ENCODE measurements at regions not wholly inside any gene's neighbourhood (a gene's known extent, or its start where the extent isn't known, plus 50 kb on each side); places are given as distances from the start of the nearest gene placed in this dataset.
A peak's percentile ranks its signal among the peaks of the same experiment; 100 is the strongest.
"Not testable (repeated sequence)": the region's sequence is repeated elsewhere in the genome, so short reads cannot be mapped to it uniquely, and the experiment has no call there.

DNA sequence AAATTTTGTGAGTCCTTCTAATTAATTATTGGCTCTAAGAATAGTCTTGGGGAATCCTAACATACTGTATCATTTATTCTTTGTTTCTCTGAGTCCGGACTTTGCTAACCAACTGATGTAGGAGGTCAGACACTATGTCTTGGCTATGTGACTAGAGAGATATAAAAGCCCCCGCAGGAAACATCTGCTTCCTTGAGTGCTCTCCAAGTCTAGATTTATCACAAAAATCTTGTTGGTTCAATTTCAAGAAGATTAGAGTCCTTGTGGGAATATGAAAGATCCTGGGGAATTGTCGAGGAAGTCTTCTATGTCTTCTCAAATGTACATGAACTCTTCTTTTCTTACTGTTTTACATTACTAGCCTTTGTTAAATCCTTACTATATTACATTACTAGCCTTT is 1712.5 kb downstream of the NCAM2 start:
- no peak for DNase-seq (ENCODE audit: low read depth in 4 of 4, low spot score in 1 of 4)

DNA sequence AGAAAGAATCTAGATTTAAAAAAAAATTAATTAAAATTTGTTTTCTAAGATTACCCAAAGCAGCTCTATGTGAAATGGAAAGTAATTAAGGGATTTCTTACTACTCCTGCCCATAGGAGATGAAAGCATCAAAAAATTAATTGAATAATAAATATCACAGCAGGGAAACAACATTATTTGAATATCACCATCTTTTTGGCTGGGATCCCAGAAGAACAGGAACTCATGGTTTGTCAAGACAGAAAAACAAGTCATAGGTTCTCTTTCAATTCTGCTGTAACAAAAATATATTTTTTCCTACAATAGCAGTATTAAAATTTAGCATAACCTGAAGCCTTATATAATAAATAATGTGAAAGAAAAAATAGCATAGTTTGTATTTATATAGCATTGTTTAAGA is 1713.4 kb downstream of the NCAM2 start:
- no peak for DNase-seq (ENCODE audit: low read depth in 4 of 4, low spot score in 1 of 4)

DNA sequence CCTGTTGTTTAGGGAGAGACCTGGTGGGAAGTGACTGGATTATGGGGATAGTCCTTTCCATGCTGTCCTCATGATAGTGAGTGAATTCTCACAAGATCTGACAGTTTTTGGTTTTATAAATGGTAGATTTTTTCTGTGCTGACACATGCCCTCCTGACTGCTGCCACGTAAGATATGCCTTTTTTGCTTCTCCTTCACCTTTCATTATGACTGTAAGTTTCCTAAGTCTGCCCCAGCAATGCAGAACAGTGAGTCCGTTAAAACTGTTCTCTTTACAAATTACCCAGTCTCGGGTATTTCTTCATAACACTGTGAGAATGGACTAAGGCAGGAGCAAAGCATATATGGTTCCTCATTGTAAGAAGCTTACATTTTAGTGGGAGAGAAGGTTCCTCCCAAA is 1727.2 kb downstream of the NCAM2 start:
- no peak for DNase-seq (ENCODE audit: low read depth in 4 of 4, low spot score in 1 of 4)

DNA sequence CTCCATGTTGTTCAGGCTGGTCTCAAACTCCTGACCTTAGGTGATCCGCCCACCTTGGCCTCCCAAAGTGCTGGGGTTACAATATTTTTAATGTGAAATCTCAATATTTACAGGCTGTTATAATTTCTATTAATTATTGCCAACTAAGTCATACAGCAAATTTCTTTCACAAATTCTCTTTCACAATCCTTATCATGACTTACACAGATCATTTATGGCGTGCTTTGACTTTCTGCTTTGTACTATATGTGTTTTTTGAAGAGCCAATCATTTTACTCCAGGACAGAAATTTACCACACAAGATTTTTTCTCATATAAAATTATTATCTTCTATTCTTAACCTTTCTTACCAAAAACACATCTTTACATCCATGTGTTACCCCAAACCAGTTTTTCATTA is 1729.9 kb downstream of the NCAM2 start:
- no peak for DNase-seq (ENCODE audit: low read depth in 4 of 4, low spot score in 1 of 4)

DNA sequence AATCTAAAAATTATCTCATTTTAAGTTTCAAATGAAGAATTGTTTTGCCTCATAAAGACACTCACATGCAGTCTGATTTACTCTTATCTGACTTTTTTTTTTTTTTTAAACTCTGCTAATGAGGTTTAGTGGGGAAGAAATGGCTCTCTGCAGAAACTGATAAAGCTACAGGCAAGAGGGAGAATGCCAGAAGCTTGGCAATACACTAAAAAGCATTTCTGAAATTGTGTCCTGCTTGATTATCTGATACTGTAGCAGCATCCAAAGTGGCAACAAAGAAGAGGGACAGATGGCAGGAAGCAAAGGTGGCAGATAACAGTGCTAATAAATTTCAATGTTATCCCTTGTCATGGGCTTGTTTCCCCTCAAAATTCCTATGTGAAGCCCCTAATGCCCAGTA is 1744.9 kb downstream of the NCAM2 start:
- DNase-seq (ENCODE audit: low read depth in 4 of 4, low spot score in 1 of 4): no peak

DNA sequence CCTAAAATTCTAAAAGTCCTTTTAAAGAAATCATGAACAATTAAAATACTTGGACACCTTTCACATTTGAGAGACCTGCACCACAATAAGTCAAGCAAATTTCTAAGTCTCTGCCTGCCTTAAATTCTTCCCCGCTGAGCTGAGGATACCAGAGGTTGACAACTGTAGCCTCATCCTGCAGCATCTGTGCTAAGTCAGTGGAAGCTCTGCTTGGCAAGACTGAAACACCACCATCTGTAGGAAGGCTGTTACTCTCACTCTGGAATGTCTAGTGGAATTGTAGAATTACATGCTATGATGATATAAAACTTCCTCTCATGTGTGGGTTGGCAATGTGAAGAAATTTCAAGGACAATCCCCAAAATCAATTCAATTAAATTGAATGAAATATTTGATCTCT is 1756.5 kb downstream of the NCAM2 start:
- DNase-seq (ENCODE audit: low read depth in 4 of 4, low spot score in 1 of 4): no peak

DNA sequence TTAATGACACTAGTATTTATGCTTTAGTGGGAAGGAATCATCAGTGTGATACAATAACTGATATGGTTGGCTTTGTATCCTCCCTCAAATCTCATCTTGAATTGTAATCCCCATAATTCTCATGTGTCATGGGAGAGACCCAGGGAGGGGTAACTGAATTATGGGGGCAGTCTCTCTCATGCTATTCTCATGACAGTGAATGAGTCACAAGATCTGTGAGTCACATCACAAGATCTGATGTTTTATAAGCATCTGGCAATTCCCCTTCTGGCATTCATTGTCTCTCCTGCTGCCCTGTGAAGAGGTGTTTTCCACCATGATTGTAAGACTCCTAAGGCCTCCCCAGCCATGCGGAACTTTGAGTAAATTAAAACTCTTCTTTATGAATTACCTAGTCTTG is 1760.3 kb downstream of the NCAM2 start:
- DNase-seq (ENCODE audit: low read depth in 4 of 4, low spot score in 1 of 4): no peak

DNA sequence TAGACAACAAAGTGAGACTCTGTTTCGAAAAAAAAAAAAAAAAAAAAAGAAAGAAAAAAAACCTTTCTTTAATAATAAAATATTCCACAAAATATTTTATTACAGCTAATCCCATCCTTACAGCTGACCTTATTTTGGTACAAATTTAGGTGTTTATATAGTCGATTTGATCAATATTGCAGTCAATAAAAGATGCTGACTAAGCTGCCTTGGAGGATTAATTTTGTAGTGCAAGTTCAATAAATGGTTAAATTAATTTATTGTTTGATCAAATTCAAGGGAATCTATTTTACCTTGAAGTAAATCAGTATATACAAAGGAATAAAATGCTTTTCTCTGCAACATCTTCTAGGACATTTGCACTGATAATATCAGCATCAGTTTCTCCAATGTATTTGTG is 1764.3 kb downstream of the NCAM2 start:
- DNase-seq (ENCODE audit: low read depth in 4 of 4, low spot score in 1 of 4): no peak

DNA sequence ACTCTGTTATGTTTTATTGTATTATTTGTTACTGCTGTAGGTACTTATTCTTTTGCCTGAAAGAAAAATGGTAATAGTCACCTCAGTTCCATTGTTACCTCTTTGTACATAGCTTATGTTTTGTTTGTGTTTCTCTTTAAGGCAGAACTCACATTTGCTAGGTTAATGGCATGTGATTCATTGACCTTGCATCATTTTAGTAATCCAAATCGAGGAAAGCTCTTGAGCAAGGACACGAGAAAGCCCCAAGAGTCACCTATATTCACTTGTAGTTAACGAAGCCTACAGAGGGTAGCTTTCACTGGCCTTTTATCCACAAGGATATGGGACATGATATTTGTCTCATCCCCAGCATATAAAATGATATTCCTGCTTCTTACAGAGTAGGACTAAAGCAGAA is 1765.2 kb downstream of the NCAM2 start:
- DNase-seq (ENCODE audit: low read depth in 4 of 4, low spot score in 1 of 4): no peak

DNA sequence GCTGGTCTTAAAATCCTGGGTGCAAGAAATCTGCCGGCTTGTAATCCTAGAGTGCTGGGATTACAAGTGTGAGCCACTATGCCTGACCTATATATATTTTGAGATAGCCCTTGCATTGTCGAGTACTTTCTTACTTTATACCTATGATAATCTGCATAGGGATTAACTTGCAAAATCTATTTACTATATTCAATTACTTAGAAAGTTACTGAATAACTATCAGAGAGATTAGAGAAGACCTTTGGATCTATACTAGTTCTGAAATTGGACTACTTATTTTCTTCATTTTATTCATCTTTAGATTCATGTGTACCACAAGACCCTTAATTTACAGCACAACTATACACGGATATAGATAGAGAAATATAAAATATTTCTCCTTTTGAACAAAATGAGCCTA is 1766.0 kb downstream of the NCAM2 start:
- DNase-seq (ENCODE audit: low read depth in 4 of 4, low spot score in 1 of 4): no peak

DNA sequence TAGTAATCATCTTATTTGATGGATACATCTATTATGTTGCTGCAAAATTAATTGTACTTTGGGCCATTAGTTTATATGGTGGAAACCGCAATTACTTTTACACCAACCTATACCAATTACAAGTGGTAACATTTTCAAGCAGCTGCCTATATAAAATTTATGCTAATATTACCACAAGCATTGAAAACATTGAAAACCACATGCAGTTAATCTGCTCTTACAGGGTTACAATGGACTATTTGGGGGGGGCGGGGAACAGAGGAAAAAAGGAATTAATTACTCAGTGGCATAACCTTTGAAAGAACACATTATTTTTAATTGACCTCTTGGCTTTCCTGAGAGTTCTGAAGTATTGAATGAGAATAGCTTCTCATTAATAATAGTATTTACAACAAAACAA is 1793.2 kb downstream of the NCAM2 start:
- no peak for DNase-seq (ENCODE audit: low read depth in 4 of 4, low spot score in 1 of 4)

DNA sequence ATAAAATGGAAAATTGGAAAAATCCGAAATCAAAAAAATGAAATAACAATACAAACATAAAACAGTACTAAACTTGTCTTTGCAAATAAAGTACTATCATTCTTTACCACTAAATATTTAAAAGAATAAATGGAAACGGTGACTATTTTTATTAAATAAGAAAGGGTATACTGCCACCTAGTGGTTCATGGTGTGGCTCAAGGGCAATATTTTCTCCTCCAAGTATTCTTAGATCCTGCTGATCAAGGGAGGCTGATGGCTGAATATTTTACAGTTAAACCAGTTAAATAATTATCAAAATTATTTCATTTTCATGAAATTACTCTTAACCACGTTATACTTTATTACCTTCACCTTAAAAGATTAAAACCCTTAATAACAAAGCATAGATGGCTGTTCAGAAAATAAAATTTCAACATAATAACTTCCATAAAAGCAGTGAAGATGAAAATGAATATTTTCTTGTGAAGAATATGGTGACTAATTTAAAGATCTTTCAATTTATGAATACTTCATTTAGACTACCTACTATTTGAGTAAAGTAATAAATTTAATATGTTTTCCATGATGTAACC is 1793.9 kb downstream of the NCAM2 start:
- peak in 1 of 4 experiments; percentile 1 for DNase-seq (ENCODE audit: low read depth in 4 of 4, low spot score in 1 of 4)

DNA sequence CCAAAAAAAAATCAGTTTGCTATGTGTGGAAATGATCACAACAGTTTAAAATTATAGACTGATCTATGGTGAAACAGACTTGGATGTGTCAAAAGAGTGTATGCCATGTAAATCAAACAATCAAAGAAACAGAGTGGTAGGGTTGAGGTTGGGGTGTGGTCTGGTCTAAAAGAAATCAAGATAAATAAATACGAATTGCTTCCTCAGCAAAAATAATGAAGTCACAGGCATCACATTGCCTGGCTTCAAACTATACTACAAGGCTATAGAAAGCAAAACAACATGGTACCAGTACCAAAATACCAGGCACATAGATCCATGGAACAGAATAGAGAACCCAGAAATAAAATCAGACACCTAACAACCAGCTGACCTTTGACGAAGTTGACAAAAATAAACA is 1796.9 kb downstream of the NCAM2 start:
- DNase-seq (ENCODE audit: low read depth in 4 of 4, low spot score in 1 of 4): no peak

DNA sequence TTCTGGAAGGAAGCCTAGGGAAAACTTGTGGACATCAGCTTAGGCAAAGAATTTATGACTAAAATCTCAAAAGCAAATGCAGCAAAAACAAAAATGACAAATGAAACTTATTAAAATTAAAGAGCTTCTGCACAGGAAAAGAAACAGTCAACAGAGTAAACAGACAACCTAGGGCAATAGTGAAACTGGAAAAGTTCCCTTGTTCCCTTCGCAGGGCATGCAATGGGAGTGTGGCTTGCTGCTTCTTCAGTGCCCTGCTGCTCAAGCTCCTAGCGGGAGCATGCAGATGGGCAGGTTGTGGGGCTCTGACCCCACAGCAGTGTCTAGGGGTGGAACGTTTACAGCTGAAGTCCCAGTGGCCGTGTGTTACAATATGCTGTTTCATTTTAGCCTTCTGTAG is 1797.4 kb downstream of the NCAM2 start:
- DNase-seq (ENCODE audit: low read depth in 4 of 4, low spot score in 1 of 4): no peak

DNA sequence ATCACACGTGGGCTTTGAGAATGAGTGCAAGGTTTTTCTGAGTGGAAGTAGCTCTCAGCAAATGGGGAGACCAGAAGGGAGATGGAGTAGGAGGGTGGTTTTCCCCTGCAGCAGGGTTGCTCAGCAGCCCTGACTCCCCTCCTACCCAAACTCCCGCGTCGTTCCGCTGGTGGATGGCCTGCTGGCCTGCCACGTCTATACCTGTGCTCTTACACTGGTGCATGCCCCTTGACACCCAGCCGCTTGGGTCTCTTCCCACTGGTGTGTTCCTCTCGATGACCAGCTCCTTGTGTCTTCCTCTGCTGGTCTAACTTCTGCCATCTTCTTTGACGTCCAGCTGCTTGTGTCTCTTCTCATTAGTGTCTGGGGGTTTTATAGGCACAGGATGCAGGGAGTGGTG is 1797.9 kb downstream of the NCAM2 start:
- no peak for DNase-seq (ENCODE audit: low read depth in 4 of 4, low spot score in 1 of 4)

DNA sequence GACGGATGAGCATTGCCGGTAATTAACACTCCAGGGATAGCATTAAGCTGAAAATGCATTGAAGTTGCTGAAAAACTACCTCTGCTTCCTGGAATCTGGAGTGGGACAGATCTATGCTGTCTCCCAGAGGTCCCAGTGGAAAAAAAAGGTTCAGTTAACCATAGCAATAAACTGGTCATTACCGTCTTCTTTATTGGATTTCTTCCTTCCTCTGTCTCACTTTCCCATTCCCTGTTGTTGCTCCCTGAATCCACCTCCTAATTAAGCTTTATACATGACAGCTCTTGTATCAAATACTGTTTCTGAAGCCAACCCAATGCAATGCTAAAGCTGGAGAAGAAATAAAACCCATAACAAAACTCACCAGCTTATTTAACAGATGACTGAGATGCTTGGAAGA is 1805.9 kb downstream of the NCAM2 start:
- DNase-seq (ENCODE audit: low read depth in 4 of 4, low spot score in 1 of 4): no peak

DNA sequence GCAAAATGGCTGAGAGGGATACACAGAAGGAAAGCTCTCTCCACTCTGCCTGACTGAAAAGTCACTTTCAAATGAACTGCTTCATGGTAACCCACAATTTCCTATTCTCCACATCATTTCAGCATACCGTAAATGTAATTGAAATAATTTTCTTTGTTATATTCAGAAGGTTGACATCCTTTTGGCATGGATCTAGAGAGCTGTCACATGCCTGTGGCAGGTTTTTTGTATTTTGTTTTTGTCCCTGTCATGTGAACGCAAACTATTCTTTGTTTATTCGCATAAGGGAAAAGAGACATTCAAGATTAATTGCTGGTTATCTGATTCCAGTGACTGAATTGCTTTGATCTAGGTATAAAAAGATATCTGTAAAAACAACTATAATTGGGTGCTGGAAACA is 1808.1 kb downstream of the NCAM2 start:
- DNase-seq (ENCODE audit: low read depth in 4 of 4, low spot score in 1 of 4): no peak

DNA sequence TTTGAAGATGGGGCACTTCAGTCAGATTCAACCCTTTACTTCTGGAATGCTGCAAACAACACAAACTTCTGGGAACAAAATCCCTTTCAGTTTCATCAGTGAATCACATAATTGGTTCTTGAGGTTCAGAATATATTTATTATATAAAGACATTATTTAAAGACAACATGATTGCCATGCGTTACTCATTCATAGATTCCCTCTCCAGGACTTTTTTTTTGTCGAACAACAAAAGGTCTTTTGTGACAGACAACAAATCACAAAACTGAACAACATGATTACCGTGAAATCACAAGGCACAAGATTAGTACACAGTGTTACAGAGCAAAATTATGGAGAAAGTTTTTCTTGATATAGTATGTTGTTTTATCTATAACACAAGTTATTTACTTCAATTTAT is 1815.0 kb downstream of the NCAM2 start:
- no peak for DNase-seq (ENCODE audit: low read depth in 4 of 4, low spot score in 1 of 4)

DNA sequence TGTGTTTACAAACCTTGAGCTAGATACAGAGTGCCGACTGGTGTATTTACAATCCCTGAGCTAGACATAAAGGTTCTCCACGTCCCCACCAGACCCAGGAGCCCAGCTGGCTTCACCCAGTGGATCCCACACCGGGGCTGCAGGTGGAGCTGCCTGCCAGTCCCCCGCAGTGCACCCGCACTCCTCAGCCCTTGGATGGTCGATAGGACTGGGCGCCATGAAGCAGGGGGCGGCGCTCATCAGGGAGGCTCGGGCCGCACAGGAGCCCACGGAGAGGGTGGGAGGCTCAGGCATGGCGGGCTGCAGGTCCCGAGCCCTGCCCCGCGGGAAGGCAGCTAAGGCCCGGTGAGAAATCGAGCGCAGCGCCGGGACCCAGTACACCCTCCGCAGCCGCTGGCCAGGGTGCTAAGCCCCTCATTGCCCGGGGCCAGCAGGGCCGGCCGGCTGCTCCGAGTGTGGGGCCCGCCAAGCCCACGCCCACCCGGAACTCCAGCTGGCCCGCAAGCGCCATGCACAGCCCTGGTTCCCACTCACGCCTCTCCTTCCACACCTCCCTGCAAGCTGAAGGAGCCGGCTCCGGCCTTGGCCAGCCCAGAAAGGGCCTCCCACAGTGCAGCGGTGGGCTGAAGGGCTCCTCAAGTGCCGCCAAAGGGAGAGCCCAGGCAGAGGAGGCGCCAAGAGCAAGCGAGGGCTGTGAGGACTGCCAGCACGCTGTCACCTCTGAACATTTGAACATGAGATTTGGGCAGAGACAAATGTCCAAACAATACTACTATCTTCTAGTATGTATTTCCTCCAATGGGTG is 1820.7 kb downstream of the NCAM2 start:
- not testable (repeated sequence) for DNase-seq (ENCODE audit: low read depth in 4 of 4, low spot score in 1 of 4)

DNA sequence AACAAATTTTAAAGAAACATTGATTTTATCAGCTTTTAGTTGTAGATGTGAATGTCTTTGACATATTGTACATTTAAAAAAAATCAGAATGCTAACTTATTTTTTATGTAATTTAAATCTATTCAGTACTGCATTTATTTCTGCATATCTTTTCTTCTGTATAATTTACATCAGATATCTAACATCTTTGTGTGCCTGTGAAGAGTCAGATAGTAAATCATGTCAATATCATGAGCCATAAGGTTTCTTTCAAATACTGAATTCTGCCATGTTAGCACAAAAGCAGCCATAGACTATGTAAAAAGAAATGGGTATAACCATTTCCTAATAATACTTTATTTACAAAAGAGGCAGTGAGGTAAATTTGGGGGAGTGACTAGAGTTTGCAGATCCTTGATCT is 1829.2 kb downstream of the NCAM2 start:
- no peak for DNase-seq (ENCODE audit: low read depth in 4 of 4, low spot score in 1 of 4)

DNA sequence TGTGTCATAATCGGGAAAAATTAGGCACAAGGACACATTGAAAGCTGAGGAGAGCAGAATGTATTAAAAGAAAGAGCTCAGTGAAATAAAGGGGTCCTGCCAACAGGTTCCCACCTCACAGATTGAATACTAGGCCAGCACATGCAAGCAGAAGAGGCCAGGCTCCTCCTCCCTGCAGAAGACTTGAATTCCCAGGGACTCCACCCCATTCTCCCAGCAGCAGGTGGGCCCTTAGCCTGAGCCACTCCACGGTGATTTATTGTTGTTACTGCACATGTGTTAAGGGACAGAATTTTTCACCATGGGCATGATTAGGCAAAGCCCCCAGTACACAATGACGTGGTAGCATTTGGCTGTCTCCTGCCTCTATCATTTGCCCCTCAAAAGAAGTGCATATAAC is 1844.7 kb downstream of the NCAM2 start:
- no peak for DNase-seq (ENCODE audit: low read depth in 4 of 4, low spot score in 1 of 4)

DNA sequence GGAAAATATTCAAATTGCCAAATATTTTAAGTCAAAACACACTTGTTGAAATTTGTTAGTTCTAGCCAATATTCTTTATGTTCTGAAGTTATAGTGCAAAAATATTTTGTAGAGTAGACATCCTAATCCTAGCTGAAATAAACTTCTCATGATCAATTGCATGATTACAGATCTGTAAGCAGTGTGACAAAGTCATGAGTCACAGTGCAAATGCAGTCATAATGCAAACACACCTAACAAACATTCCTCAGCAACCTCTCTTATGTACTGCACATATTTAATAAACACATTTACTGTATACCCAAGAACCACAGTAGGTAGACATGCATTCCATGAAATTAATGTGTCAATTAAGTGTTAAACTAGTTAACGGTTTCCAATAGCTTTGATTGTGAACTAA is 1857.4 kb downstream of the NCAM2 start:
- no peak for DNase-seq (ENCODE audit: low read depth in 4 of 4, low spot score in 1 of 4)

DNA sequence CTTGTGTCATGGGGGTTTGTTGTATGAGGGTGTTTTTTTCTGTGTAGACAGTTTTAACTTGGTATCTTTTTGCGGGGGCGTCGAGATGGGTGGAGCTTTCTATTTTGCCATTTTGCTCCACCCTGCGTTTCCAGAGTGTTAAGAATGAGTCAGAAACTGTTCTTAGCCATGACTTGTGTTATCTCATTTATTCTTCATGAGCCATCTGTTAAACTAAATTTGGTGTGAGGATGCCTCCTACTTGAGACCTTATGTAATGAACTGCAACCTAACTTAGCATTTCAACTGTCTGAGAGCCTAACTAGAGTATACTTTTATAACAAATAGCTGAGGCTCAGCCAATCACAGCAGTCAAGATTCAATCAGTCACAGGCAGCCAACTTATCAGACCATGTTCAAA is 1873.5 kb downstream of the NCAM2 start:
- no peak for DNase-seq (ENCODE audit: low read depth in 4 of 4, low spot score in 1 of 4)
